Eye (tissue), 1 donor: ENCODE measurements at regions not wholly inside any gene's neighbourhood (a gene's known extent, or its start where the extent isn't known, plus 50 kb on each side); places are given as distances from the start of the nearest gene placed in this dataset.

Experiments
- DNase-seq: peaks from one replicate; pipeline ENCODE4 v3.0.0-alpha.2; 2015

DNA sequence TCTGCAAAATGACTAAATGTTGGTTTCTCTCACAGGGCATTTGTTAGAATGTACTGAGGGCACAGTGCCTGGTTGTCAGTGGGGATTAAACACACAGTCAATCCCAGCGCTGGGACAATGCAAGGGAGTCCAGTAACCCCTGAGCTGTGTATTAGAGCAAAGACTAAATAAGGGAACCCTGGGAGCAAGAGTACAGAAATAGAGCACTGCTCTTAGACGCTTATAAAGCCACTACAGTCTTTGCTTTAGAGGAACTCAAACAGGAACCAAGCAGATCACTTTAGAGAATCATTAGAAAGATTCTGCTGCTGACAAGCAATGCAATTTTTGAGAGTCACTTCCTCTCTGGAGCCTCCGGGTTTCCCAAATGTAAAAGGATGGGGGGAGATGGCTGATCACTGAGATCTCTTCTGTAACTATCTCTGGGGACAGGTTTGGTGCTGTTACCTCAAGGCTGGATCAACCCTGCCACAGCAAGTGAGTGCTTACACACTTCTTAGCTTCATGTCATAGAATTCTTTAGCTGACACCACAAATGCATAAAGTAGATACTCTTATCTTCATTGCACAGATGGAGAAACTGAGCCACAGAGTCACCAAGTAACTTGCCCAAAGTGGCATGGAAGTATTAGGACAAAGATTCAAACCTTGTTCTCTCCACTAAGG is 137.8 kb upstream of the CPEB2 start:
- DNase-seq: no peak

DNA sequence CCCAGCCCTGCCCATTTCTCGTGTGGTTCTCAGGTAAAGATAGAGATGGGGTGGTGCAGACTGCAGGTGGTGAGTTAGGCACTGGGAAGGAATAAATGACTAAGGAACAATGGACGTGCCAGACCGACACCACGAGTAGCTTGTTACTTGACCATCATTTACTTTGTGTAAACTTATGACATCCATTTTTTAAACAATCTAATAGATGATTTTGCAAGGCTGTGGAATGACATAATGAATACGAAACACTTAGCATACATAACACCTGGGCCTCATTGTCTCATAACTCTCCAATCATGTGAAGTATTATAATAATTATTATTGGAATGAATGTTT is 137.3 kb upstream of the CPEB2 start:
- DNase-seq: no peak

DNA sequence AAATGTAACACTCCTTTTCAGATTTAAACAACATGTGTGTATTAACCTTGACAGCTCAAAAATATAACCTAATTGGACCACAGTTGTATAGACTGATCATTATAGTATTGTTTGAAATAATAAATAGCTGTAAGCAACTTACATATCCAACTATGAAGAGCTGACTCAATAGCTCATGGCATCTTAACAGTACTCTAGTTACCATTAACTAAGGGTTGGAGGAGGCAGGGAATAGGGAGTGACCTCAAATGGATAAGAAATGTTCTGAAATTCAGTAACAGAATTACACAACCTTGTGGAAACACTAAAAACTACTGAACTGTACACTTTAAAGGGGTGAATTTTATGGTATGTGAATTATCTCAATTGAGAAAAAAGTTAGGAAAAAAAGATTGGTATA is 136.5 kb upstream of the CPEB2 start:
- DNase-seq: no peak

DNA sequence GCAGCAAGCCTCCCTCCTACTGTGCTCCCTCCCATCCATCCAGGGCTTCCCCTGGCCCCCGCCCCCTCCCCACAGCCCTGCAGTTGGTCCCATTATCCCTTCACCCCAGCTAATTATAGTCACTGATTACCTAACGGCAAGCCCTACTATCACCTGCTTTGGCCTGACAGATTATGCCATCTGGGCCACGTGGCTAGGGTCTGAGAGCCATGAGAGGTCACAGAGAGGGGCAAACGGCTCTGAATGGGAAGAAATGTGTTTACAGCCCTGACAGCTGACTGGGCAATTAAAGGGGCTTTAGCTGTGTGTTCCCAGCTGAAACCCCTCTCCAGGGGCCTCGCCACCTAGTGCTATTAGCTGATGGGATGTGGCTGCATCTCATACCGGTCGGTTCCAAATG is 134.4 kb upstream of the CPEB2 start:
- DNase-seq: peak; percentile 88

DNA sequence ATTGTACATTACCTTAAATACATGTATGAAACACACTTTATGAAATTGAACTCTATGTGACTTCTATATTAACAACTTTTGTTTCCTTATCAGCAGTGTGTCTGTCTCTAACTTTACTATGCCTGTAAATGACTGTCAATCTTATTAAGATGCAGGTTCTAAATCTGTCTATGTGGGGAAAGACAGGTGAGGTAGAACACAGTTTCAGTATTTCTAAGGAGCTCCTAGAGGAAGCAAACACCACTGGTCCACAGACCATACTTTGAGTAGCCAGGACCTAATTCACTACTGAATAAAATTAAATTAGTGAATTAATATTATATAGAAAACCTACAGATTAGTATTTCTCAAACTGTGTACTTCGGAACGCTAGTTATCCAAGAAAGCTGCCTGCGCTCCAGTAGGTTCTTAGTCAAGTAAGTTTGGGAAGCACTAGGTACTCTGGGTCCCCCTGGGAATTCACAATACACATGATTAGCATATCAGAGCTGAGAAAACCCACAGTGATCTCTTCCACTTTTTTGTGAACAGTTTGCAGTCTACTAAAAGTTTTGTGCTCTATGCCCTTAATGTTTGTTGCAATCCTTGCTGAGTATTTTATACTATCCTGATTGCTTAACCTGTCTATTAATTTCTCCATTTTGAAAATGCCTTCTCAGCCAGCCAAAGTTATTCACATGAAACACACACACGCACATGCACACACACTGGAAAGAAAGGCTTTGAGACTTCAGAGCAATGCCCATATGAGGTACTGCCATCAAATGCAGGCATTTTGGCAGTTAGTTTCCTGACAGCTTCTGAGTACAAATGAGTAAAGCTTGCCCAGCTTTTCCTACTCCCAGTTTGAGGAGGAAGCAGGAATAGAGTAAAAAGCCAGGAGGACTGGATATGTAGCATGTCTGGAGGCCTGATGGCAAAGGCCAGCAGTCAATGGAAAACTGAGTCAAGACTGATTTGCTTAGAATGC is 133.6 kb upstream of the CPEB2 start:
- DNase-seq: no peak

DNA sequence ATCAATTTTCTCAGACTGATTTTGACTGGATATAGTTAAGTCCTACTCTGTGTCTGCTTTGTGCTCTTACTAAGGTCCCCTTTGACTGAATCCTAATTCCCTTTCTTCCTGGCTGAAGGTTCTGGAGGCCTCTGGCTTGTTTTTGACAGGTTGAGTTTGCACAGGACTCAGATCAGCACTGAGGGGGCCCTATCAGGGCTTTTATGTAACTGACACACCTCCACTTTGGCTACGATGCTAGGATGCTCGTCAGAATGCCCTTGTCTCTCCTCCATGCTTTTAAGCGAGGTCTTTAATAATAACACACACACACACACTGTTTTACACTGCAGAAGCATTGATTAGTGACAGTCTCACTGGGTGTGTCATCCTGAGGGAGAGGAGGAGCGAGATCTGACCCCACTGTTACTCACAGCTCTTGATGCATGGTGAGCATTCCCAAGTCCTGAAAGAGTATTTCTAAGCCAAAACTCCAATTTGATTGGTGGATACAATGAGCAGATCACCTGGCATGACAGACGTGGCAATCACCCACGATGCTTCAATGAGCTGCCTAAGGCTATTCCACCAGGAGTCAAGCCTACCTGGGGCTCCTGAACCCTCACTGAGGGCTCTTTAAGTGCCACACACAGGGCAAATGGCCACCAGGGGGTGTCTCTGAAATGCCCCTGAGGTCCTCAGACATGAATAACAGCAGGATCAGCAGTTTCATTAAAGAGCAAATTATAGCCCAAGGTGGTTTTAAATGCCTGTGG is 130.4 kb upstream of the CPEB2 start:
- DNase-seq: no peak

DNA sequence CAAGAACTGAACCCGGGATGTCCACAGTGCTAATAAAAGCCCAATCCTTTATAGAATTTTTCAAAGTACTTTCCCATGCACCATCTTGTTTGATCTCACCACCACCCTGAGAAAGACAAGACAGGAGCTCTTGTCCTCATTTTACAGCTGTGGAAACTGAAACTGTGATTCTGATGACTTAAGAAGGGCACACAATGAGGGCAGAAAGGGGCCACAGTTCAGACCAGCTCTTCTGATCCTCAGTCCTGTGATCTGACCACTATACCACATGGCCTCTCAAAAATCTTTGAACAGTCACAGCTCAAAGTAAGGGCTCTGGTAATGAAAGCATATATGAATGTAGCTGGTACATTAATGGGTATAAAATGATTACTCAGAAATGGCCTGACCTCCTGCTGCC is 127.3 kb upstream of the CPEB2 start:
- DNase-seq: no peak

DNA sequence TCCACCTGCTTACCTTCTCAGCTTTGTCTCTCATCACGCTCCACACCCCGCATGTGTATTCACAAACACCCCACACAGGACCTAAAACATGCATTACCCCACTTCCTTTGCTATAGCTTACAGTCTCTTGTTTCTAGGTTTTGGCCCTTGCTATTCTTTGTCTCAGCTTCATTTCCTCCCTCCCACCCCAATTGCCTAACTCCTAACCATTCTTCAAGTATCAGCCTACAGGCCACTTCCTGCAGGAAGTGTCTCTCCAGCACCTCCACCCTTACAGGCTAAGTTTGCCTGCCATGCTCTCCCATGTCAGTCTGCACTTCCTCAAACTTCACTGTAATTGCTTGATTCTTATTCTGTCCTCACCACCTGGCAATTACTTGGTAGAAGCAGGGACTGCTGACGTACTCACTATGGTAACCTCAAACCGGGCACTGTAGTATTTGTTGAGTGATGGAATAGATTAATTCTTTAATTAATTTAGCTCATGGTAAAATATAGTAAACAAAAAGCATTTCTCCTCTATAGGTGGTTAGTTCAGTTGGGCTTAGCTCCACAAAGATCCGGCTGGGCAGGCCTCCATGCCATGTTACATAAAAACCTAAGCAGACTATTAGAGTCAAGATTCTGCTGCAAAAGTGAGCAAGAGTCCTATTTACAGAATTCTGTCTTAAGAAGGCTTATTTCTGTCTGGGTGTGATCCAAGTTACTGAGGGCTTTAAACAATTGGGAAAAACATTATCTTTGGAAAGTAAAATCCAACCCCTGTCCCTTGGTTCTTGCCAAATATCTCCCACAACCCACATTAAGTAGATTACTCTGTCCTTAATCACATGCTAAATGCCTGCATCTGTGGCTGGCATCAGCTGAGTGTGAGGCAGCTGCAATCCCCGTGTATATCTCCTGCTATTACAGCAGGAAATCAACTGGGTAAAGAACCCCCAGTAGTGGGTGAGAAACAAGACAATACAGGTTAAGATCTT is 124.7 kb upstream of the CPEB2 start:
- peak; percentile 19 for DNase-seq

DNA sequence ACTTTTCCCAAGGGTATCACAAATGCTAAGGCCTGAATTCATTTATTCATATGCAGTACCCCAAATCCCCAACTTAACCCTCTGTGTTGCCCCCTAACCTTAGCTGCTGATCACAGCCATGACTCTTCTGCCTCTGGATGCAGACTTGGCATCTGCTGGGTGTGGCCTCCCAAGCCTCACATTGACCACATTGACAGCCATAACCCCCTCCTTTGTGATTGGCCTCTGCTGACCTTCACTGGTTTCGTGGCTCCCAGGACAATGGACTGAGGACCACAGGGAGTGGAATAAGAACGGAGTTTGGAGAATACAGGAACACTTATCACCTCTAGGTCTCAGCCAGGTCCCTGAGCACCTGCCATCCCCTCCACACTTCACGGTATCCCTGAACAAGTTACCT is 123.6 kb upstream of the CPEB2 start:
- DNase-seq: no peak

DNA sequence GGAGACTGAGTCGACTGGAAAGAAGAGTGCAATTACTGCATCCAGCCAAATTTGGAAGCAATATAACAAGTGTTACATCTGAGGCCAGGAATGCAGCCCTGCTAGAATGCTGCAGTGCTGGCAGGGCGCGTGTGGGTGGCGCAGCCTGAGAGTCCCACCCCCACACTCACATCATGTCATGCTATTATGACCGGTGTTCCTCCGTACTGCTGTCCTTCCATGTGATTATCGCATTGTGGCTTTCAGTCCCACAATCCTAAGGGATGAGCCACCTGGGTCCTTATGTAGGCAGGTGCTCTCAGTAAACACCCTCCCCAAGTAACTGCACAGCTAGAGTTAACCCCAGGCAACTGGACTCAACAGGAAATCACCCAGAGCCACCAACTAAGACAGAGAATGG is 122.6 kb upstream of the CPEB2 start:
- no peak for DNase-seq

DNA sequence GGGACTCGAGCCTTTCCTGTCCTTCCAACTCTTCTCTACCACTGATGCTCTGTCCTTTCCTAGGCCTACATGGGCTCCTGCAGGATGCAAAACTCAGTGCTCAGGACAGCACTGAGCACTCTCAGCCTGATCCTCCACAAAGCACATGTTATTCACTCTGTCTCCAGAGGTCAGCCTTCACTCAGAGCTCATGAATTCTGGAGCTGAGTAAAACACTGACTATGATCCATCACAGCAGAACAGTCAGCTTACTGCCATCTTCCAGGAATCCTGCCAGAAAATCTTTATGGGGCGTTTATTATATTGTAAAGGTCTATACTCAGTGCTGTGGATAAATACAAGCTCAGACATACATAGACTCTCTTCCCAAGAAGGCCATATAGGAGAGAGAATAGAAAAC is 121.5 kb upstream of the CPEB2 start:
- no peak for DNase-seq

DNA sequence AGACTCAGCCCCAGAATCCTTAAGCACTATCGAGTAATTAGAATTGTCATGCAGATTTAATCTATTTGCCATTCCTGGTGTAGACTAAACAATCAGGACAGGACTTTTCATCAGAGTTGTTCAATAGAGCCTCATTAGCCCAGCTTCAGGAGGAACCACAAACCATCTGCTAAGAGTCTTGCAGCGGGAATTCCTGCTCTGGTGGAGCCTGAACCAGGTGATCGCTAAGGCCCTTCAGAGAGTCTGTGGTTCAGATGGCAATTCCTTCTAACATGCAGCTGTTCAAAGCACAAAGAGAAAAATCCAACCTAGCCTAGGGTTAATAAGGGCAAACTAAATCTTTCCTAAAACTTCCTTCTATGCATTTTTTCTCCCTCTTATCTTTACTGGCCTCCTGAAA is 119.1 kb upstream of the CPEB2 start:
- no peak for DNase-seq

DNA sequence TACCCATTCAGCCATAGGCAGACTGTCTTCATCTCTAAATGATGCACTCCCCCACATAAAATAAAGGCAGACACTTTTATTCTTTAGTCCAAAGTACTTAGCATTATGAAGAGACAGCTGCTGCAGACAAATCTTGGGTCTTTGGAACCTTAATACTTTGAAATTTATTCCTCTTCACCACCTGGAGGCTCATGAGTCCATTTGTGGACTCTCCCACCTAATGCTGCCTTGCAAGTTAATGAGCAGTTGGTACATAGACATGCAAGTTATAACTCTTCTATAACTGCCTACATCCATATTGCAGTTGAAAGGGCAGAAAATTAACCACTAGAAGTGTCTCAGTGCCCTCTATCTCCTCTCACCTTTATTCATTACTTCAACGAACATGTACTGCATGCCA is 118.6 kb upstream of the CPEB2 start:
- no peak for DNase-seq

DNA sequence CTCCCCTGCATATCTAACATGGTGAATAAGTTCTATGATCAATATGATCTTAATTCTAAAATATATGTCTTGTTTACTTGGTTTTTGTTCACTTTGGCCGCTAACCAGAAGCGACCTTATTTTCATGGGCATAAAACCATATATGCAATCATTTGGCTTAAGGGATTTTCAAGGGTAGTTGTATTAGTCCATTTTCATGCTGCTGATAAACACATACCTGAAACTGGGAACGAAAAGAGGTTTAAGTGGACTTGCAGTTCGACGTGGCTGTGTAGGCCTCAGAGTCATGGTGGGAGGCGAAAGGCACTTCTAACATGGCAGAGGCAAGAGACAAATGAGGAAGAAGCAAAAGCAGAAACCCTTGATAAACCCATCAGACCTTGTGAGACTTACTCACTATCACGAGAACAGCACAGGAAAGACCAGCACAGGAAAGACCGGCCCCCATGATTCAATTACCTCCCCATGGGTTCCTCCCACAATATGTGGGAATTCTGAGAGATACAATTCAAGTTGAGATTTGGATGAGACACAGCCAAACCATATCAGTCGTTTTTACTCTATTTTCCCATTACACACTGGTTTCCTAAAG is 114.3 kb upstream of the CPEB2 start:
- no peak for DNase-seq

DNA sequence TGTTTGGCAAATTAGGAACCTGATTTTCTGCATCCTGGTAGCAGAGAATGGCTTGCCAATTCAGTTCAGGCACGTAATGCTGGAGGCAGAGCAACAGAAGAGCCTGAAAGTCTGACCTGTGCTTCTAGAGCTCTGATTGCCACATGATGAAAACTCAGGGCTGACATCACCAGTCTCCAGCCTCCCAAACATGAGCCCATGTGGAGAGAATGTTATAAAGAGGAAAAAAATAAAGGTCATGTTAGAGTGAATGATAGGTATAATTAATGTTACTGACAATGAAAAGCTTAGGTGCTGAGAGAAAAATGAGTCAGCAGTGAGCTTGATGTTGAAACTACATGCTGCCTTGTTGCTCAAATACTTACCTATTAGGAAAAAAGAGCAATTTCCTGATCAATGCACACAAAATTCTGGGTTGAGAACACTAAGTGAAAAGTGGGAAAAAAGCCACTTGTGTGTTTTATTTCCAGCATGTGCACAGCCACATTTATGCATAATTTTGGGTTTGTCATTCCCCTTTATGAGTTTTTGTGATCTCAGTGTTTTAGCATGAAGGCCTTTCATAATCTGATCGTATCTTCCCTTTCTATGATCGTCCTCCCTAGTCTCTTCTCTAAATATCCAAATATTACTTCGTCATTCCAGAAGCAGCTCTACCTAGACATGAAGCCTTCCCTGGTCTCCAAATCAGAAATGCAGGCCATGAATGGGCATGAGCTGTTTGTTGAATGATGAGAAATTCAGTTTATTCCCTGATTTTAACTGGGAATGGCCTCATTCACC is 113.3 kb upstream of the CPEB2 start:
- DNase-seq: no peak

DNA sequence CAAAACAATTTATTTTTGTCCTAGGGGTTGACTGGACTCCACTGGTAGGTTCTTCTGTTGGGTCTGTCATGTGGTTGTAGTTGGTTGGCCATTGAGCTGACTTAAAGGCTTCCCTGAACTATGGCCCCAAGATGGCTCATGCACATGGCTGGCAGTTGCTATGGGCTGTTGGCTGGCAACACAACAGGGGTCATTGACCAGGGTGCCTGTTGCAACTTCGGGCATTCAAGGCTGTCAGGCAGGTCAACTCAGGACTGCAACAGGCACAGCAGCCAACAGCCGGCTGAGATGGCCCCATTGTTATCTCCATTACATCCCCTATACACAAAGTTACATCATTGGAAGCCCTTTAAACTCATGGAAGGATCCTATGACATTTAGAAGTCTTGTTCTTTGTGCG is 109.7 kb upstream of the CPEB2 start:
- DNase-seq: no peak

DNA sequence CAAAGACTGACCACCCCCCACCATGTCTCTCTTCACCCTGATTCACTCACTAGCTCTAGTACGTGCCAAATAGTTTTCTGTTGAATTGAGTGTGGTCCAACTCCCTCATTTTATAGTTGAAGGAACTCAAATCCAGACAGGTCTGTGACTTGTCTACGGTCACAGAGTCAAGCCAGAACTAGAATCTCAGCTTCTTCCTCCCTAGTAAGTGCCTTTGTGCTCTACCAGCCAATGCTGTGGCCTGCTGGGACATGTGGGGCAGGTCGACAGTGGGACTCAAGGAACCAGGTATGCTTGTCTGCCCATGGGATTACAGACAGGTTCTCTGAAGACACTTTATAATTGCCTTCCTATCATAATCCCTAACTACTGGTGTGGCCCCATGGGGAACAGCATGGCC is 108.6 kb upstream of the CPEB2 start:
- no peak for DNase-seq

DNA sequence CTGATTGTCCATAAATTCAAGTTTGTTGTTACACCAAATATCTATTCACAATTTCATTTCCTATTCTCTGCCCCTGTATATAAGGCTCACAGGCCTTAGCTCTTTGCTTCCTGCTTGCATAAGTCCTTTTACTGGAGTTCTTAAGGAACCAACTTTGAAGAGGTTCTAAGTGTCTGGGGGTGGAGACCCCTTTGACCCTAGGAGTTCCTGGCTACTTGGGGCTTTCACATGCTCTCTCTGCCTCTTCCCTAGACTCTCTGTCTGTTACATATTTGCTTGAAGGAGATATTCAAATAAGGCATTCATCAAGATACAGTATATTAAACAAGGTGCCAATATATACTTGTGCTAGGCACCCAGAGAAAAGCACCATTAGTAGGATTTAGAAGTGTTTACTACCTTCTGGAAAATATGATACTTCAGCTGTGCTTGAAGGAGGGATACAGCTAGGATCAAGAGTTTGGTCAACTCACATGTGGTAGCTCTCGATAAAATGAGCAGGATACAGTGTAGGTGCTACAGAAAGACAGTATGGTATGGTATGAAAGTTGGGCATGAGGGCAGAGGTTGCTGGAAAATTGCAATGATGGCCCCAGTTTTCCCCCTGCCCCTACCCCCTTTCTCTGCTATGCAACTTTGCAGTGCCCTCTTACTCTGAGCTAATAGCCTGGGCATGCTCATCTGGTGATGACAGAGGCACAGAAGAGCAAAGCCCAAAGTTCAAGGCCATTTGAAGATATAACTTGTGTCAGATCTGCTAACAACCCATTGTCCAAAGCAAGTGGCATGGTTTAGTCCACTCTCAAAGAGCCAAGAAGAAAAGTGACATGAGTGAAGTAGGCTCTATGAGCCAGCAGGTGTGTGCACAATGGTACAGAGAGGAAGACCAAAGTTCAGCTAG is 107.6 kb upstream of the CPEB2 start:
- DNase-seq: no peak

DNA sequence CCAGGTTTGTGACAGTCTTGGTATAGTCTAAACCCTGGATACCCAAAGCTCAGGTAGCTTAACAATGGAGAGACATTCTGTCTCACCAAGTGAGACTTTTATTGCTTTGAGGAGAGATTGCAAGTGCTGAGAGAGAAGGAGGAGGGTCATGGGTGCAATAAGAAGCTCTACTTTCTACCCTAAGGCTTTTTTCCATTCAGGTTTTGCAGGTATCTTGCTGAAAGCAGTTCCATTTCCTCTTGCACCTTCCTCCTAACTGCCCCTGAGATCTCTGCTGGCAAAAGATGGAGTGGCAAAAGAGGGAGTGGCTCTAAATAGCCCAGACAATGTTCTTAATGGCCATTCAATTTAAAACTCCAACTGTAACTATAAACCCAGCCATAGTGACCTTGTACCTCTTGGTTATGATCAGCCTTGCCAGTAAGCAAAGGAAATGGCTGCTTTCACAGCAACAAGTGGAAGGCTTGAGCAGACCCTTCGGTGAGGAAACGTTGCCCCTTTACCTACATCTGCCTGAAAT is 105.6 kb upstream of the CPEB2 start:
- DNase-seq: no peak

DNA sequence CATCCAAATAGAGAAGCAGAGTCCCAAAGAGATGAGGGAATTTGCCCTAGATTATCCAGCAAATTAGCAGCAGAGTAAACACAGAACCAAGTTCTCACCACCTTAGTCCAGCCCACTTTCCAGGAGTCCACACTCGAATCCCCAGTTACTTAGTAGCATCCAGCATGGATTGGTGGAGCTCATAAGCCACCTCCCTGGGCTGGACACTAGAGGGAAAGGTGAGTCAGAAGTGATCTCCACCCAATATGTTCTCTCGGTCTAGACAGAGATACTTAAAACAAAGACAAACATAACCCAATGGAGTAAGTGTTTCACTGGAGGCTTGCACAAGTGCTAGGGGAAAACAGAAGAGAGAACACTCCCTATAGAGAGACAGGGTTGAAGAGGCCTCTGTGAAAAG is 105.1 kb upstream of the CPEB2 start:
- no peak for DNase-seq
